HUES48 (cell line): ENCODE measurements at regions not wholly inside any gene's neighbourhood (a gene's known extent, or its start where the extent isn't known, plus 50 kb on each side); places are given as distances from the start of the nearest gene placed in this dataset.
"Not testable (repeated sequence)": the region's sequence is repeated elsewhere in the genome, so short reads cannot be mapped to it uniquely, and the experiment has no call there.

ENCODE experiments used
- H3K27ac ChIP-seq: one replicate; pipeline ENCODE4 v1.7.0; 2013; ENCODE audit warnings: low read depth, low read length, inconsistent platforms
- H3K27me3 ChIP-seq: 2 replicates; pipeline ENCODE4 v1.6.1; 2013; ENCODE audit warnings: mild to moderate bottlenecking, low read length; ENCODE audit not compliant: control insufficient read depth, insufficient read depth
- H3K36me3 ChIP-seq: 2 replicates; pipeline ENCODE4 v1.6.1; 2013; ENCODE audit warnings: low read length; ENCODE audit not compliant: control insufficient read depth, insufficient read depth
- H3K4me1 ChIP-seq: 2 replicates; pipeline ENCODE4 v1.6.1; 2013; ENCODE audit warnings: mild to moderate bottlenecking, low read length; ENCODE audit not compliant: control insufficient read depth, insufficient read depth
- H3K4me3 ChIP-seq: 2 replicates; pipeline ENCODE4 v1.5.1; 2013; ENCODE audit warnings: mild to moderate bottlenecking, low read depth, low read length
- H3K9ac ChIP-seq: 2 replicates; pipeline ENCODE4 v1.6.1; 2013; ENCODE audit warnings: mild to moderate bottlenecking, low read depth, low read length, moderate library complexity
- H3K9me3 ChIP-seq: 2 replicates; pipeline ENCODE4 v1.6.1; 2013; ENCODE audit warnings: low read length; ENCODE audit not compliant: control insufficient read depth, insufficient read depth

- Histone ChIP-seq H3K4me1 (no peaks in the 10 kb centered on the region), H3K27ac (no peak overlapping the region)
These were observed 637.1 kb downstream of the CCSER2 start for GRCh38 chr10:84965468-84965867.

GRCh38 chr10:84966708-84967441 is 638.5 kb downstream of the CCSER2 start:
- H3K9me3 ChIP-seq: peaks cover 5% of the 10 kb centered on the region
- H3K4me3 ChIP-seq: no peak overlapping the region

More at GRCh38 chr10:84965468-84965867, 637.1 kb downstream of the CCSER2 start:
- H3K9me3 ChIP-seq: no peaks in the 10 kb centered on the region
- no peaks in the 10 kb centered on the region for H3K27me3 ChIP-seq
- no peak overlapping the region for H3K4me3 ChIP-seq
- no peak overlapping the region for H3K9ac ChIP-seq
- no peaks in the 10 kb centered on the region for H3K36me3 ChIP-seq

GRCh38 chr10:84969297-84969696 is 640.9 kb downstream of the CCSER2 start:
- H3K4me1 ChIP-seq, H3K27ac ChIP-seq, H3K36me3 ChIP-seq, H3K4me3 ChIP-seq, H3K9ac ChIP-seq, H3K27me3 ChIP-seq: not testable (repeated sequence)
- peaks cover 12% of the 10 kb centered on the region for H3K9me3 ChIP-seq

More at GRCh38 chr10:84966708-84967441, 638.5 kb downstream of the CCSER2 start:
- Histone ChIP-seq H3K36me3 (no peaks in the 10 kb centered on the region), H3K27me3 (no peaks in the 10 kb centered on the region), H3K9ac (no peak overlapping the region), H3K27ac (no peak overlapping the region), H3K4me1 (no peaks in the 10 kb centered on the region)

- Histone ChIP-seq H3K36me3 (no peaks in the 10 kb centered on the region), H3K27me3 (no peaks in the 10 kb centered on the region), H3K27ac (no peak overlapping the region), H3K4me1 (peaks cover 14% of the 10 kb centered on the region), H3K4me3 (no peak overlapping the region), H3K9ac (no peak overlapping the region), H3K9me3 (no peaks in the 10 kb centered on the region)
These were observed 658.6 kb downstream of the CCSER2 start for GRCh38 chr10:84987039-84987438.

- no peak overlapping the region for H3K9ac ChIP-seq
These were observed 659.6 kb downstream of the CCSER2 start for GRCh38 chr10:84988011-84988410.

GRCh38 chr10:84990713-84991112 is 662.3 kb downstream of the CCSER2 start:
- Histone ChIP-seq H3K27me3 (no peaks in the 10 kb centered on the region), H3K27ac (no peak overlapping the region), H3K4me1 (peaks cover 14% of the 10 kb centered on the region), H3K4me3 (no peak overlapping the region), H3K36me3 (no peaks in the 10 kb centered on the region), H3K9me3 (0 out of 2 replicates have a peak, but pooled peaks cover 2% of the 10 kb centered on the region), H3K9ac (no peak overlapping the region)

More at GRCh38 chr10:84988011-84988410, 659.6 kb downstream of the CCSER2 start:
- Histone ChIP-seq H3K4me3 (no peak overlapping the region), H3K27ac (no peak overlapping the region), H3K9me3 (no peaks in the 10 kb centered on the region), H3K27me3 (no peaks in the 10 kb centered on the region), H3K4me1 (peaks cover 14% of the 10 kb centered on the region), H3K36me3 (no peaks in the 10 kb centered on the region)

- H3K36me3 ChIP-seq: no peaks in the 10 kb centered on the region
- 0 out of 2 replicates have a peak, but pooled peaks cover 2% of the 10 kb centered on the region for H3K9me3 ChIP-seq
These were observed 662.9 kb downstream of the CCSER2 start for GRCh38 chr10:84991301-84991700.

GRCh38 chr10:84993251-84994035 is 665.1 kb downstream of the CCSER2 start:
- H3K27me3 ChIP-seq: no peaks in the 10 kb centered on the region
- H3K9me3 ChIP-seq: 0 out of 2 replicates have a peak, but pooled peaks cover 2% of the 10 kb centered on the region
- H3K9ac ChIP-seq: no peak overlapping the region
- H3K4me3 ChIP-seq: no peak overlapping the region
- peaks cover 14% of the 10 kb centered on the region for H3K4me1 ChIP-seq
- H3K27ac ChIP-seq: no peak overlapping the region
- H3K36me3 ChIP-seq: no peaks in the 10 kb centered on the region

More at GRCh38 chr10:84991301-84991700, 662.9 kb downstream of the CCSER2 start:
- Histone ChIP-seq H3K4me3 (no peak overlapping the region), H3K27ac (no peak overlapping the region), H3K4me1 (peaks cover 14% of the 10 kb centered on the region), H3K9ac (no peak overlapping the region), H3K27me3 (no peaks in the 10 kb centered on the region)

- H3K9ac ChIP-seq: no peak overlapping the region
- H3K4me1 ChIP-seq: peaks cover 14% of the 10 kb centered on the region
- H3K27ac ChIP-seq: no peak overlapping the region
- H3K9me3 ChIP-seq: 0 out of 2 replicates have a peak, but pooled peaks cover 2% of the 10 kb centered on the region
- no peak overlapping the region for H3K4me3 ChIP-seq
- no peaks in the 10 kb centered on the region for H3K36me3 ChIP-seq
- no peaks in the 10 kb centered on the region for H3K27me3 ChIP-seq
These were observed 666.3 kb downstream of the CCSER2 start for GRCh38 chr10:84994722-84995121.

- H3K27me3 ChIP-seq: no peaks in the 10 kb centered on the region
- no peaks in the 10 kb centered on the region for H3K4me1 ChIP-seq
- 0 out of 2 replicates have a peak, but pooled peaks cover 2% of the 10 kb centered on the region for H3K9me3 ChIP-seq
- no peaks in the 10 kb centered on the region for H3K36me3 ChIP-seq
- no peak overlapping the region for H3K4me3 ChIP-seq
- no peak overlapping the region for H3K9ac ChIP-seq
- H3K27ac ChIP-seq: no peak overlapping the region
These were observed 668.2 kb downstream of the CCSER2 start for GRCh38 chr10:84996580-84996979.

GRCh38 chr10:84997870-84998269 is 669.5 kb downstream of the CCSER2 start:
- H3K4me1 ChIP-seq: no peaks in the 10 kb centered on the region
- H3K9ac ChIP-seq: no peak overlapping the region
- no peak overlapping the region for H3K4me3 ChIP-seq
- no peak overlapping the region for H3K27ac ChIP-seq
- H3K9me3 ChIP-seq: 0 out of 2 replicates have a peak, but pooled peaks cover 2% of the 10 kb centered on the region
- no peaks in the 10 kb centered on the region for H3K27me3 ChIP-seq
- H3K36me3 ChIP-seq: no peaks in the 10 kb centered on the region
